ENCODE measurements at regions not wholly inside any gene's neighbourhood (a gene's known extent, or its start where the extent isn't known, plus 50 kb on each side); places are given as distances from the start of the nearest gene placed in this dataset.

DNA sequence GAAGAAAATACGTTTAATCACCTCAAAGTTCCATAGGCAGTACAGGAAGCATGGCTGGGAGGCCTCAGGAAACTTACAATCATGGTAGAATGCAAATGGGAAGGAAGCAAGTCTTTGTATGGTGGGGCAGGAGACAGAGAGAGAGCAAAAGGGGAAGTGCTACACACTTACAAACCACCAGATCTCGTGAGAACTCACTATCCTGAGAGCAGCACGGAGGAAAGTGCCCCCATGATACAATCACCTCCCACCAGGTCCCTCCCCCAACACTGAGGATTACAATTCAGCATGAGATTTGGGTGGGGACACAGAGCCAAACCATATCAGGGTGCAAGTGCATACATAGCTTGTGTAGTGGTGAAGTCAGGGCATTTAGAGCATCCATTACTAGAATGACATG lies 92.3 kb upstream of the ANKRD10 start:
- Mint-ChIP-seq H3K36me3 (no peaks in the 10 kb centered on the region), H3K27ac (peak overlapping the region in 1 of 6 donors; percentile 42)

GRCh38 chr13:111006506-111007031 lies 91.7 kb upstream of the ANKRD10 start:
- H3K27me3 Mint-ChIP-seq (ENCODE audit: low read depth in 3 of 3) = peaks cover 0 to 10% (median 5%) of the 10 kb centered on the region in 3 donors
- DNase-seq = no peak
- no peaks in the 10 kb centered on the region for H3K4me1 Mint-ChIP-seq
- H3K9me3 Mint-ChIP-seq = no peaks in the 10 kb centered on the region
- H3K4me3 Mint-ChIP-seq = no peak overlapping the region
- no peaks in the 10 kb centered on the region for H3K36me3 Mint-ChIP-seq
- no peak overlapping the region for H3K27ac Mint-ChIP-seq

More for the DNA sequence above, 92.3 kb upstream of the ANKRD10 start:
- Mint-ChIP-seq H3K9me3 (no peaks in the 10 kb centered on the region), H3K4me3 (no peak overlapping the region), H3K27me3 (ENCODE audit: low read depth in 3 of 3) (peaks cover 0 to 11% (median 8%) of the 10 kb centered on the region in 3 donors), H3K4me1 (no peaks in the 10 kb centered on the region)
- no peak for DNase-seq

DNA sequence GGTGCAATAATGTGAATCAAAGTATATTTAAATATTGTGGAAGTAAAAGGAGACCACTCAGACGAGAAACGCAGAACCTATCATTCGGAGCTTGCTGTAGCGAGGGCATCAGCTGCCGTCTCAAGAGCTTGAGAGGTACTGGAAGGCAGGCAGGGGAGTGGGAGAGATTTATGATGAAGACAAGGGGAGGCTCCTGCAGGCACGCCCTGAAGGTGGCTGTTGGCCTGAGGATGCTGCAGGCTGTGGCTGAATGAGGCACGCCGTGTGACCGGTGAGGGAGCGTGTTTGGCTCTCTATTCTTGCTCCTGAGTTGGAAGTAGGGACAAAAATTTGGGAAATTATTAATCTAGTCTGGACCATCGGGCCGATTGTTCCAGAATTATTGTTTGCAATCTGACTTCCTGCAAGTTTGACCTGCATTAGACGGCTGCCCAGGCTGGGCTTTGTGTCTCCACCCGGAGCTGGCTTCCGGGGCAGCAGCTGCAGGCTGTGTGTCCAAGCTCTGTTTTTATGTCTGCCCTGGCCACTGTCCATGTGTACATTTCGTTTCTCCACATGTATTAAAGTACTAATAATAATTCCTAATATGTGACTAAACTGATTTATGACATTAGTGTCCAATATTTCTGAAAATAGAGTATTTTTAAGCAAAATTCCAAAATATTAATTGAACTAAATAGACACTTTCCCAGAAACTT lies 91.1 kb upstream of the ANKRD10 start:
- Mint-ChIP-seq H3K27me3 (ENCODE audit: low read depth in 3 of 3) (peaks cover 0 to 8% (median 4%) of the 10 kb centered on the region in 3 donors), H3K27ac (no peak overlapping the region), H3K9me3 (no peaks in the 10 kb centered on the region), H3K36me3 (no peaks in the 10 kb centered on the region), H3K4me1 (no peaks in the 10 kb centered on the region), H3K4me3 (no peak overlapping the region)
- no peak for DNase-seq

DNA sequence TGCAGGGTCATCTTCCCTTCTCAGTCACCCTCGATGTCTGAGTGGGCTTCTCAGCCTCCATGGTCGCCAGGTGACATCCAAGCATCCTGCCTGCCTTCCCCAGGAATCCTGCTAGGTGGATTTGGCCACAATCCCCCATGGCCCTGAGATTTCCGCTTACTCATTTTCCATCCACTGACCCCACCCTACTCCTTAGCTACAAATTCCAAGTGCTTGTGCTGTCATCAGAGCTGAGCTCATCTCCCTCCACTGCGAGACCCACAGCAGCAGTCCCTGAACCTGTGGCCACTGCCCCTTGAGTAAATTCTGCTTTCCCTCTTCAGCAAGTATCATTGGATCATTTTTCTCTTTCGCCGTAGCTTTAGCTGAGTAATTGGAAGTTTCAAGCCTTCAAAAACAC lies 90.5 kb upstream of the ANKRD10 start:
- H3K9me3 Mint-ChIP-seq = no peaks in the 10 kb centered on the region
- DNase-seq = no peak
- H3K27me3 Mint-ChIP-seq (ENCODE audit: low read depth in 3 of 3) = peaks cover 0 to 8% (median 4%) of the 10 kb centered on the region in 3 donors
- no peaks in the 10 kb centered on the region for H3K36me3 Mint-ChIP-seq
- no peak overlapping the region for H3K4me3 Mint-ChIP-seq
- H3K27ac Mint-ChIP-seq = no peak overlapping the region
- H3K4me1 Mint-ChIP-seq = no peaks in the 10 kb centered on the region

GRCh38 chr13:111004444-111004843 lies 89.6 kb upstream of the ANKRD10 start:
- no peak for DNase-seq
- H3K9me3 Mint-ChIP-seq = no peaks in the 10 kb centered on the region
- peaks cover 0 to 5% (median 4%) of the 10 kb centered on the region in 3 donors for H3K27me3 Mint-ChIP-seq (ENCODE audit: low read depth in 3 of 3)
- H3K27ac Mint-ChIP-seq = no peak overlapping the region
- H3K4me3 Mint-ChIP-seq = no peak overlapping the region
- H3K4me1 Mint-ChIP-seq = no peaks in the 10 kb centered on the region
- no peaks in the 10 kb centered on the region for H3K36me3 Mint-ChIP-seq

DNA sequence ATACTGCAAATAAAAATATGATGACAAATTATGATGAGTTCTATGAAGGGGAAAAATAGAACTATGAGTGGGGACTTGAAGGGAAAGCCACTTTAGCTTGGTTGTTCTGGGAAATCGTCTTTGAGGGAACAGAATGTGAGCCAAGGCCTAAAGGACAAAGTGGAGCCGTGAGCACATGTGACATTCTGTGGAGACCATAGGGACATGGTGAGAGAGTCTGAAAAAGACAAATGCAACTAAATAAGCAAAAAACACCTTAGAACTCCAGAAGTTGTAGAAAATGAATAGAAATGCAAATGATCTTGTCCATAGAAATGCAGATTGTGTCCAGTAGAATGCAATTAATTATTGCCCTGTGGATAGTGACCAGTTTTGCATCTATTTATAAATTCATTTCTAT lies 86.8 kb upstream of the ANKRD10 start:
- Mint-ChIP-seq H3K27ac (no peak overlapping the region), H3K9me3 (no peaks in the 10 kb centered on the region), H3K4me1 (no peaks in the 10 kb centered on the region), H3K27me3 (ENCODE audit: low read depth in 3 of 3) (peaks cover 1 to 11% (median 2%) of the 10 kb centered on the region in 3 donors), H3K4me3 (no peak overlapping the region), H3K36me3 (no peaks in the 10 kb centered on the region)
- no peak for DNase-seq

DNA sequence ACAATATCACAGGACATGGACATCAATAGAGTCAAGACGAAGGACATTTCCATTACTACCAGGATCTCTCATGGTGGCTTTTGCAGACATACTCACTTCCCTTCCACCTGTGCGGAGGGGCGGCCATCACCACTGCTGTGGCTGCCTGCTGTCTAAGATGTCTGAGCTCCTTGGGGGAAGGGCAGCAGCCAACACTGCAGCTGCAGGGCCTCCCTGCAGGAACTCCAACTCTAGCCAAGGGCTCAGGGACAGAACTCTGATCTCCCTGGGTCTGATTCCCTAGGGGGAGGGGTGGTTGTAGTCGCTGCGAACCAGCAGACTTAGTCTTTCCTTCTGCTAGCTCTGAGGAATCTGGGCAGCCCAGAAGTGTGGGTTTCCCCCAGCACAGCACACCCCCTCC lies 78.9 kb upstream of the ANKRD10 start:
- no peak overlapping the region for H3K27ac Mint-ChIP-seq
- H3K36me3 Mint-ChIP-seq = no peaks in the 10 kb centered on the region
- DNase-seq = no peak
- H3K27me3 Mint-ChIP-seq (ENCODE audit: low read depth in 3 of 3) = peaks cover 3 to 10% (median 3%) of the 10 kb centered on the region in 3 donors
- H3K4me1 Mint-ChIP-seq = no peaks in the 10 kb centered on the region
- peaks cover 0 to 1% (median 0%) of the 10 kb centered on the region in 6 donors for H3K9me3 Mint-ChIP-seq
- H3K4me3 Mint-ChIP-seq = no peak overlapping the region

DNA sequence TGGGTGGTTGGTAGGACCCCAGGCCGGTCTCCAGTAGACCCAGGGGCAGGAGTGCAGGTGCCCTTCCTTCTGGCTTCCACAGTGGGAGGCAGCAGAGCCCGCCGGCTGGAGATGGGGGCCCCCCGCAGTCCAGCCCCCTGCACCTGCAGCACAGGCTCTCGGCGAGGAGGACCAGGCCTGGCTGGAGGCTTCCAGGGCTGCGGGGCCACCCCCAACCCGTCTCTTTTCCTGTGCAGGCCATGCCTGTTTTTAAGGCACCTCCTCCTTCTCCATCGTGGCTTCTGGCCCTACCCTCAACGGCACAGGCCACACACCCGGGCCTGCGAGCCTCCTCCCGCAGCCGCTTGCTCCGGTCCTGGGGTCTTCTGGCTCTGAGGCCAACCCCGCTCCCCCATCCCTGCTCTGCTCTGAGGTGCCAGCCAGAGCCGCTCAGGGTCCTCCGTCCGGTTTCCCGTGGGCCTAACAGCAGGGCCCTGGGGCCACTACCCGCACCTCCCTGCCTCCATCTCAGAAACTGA lies 77.2 kb upstream of the ANKRD10 start:
- no peaks in the 10 kb centered on the region for H3K36me3 Mint-ChIP-seq
- H3K4me1 Mint-ChIP-seq = no peaks in the 10 kb centered on the region
- H3K9me3 Mint-ChIP-seq = peaks cover 0 to 3% (median 0%) of the 10 kb centered on the region in 6 donors
- H3K27me3 Mint-ChIP-seq (ENCODE audit: low read depth in 3 of 3) = peaks cover 3 to 6% (median 3%) of the 10 kb centered on the region in 3 donors
- no peak overlapping the region for H3K4me3 Mint-ChIP-seq
- H3K27ac Mint-ChIP-seq = no peak overlapping the region
- DNase-seq = no peak

DNA sequence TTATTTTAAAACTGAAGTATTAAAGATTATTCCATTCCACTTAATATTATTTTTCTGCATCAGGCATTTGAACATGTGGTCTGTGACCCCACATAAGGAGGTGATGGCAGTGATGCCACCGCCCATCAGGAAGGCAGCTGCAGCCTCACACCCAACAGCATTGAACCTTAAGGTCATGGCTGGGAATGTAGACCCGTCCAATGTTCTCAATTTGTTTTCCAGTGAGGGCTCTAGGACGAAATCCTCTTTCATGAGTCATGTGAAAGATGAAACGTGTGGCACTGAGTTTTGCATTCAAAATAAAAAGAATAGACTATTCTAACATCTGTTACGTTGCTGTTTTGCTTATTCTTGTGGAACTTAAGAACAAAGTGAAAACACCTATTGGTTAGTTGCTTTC lies 74.5 kb upstream of the ANKRD10 start:
- H3K27ac Mint-ChIP-seq = no peak overlapping the region
- no peak for DNase-seq
- H3K27me3 Mint-ChIP-seq (ENCODE audit: low read depth in 3 of 3) = peaks cover 0 to 13% (median 0%) of the 10 kb centered on the region in 3 donors
- H3K9me3 Mint-ChIP-seq = peaks cover 0 to 2% (median 0%) of the 10 kb centered on the region in 6 donors
- H3K4me1 Mint-ChIP-seq = no peaks in the 10 kb centered on the region
- H3K4me3 Mint-ChIP-seq = no peak overlapping the region
- no peaks in the 10 kb centered on the region for H3K36me3 Mint-ChIP-seq

GRCh38 chr13:110985541-110985940 lies 70.7 kb upstream of the ANKRD10 start:
- Mint-ChIP-seq H3K4me3 (no peak overlapping the region), H3K27ac (no peak overlapping the region), H3K27me3 (ENCODE audit: low read depth in 3 of 3) (peaks cover 0 to 17% (median 0%) of the 10 kb centered on the region in 3 donors), H3K36me3 (no peaks in the 10 kb centered on the region), H3K4me1 (no peaks in the 10 kb centered on the region), H3K9me3 (peaks cover 0 to 2% (median 0%) of the 10 kb centered on the region in 6 donors)
- DNase-seq = no peak

DNA sequence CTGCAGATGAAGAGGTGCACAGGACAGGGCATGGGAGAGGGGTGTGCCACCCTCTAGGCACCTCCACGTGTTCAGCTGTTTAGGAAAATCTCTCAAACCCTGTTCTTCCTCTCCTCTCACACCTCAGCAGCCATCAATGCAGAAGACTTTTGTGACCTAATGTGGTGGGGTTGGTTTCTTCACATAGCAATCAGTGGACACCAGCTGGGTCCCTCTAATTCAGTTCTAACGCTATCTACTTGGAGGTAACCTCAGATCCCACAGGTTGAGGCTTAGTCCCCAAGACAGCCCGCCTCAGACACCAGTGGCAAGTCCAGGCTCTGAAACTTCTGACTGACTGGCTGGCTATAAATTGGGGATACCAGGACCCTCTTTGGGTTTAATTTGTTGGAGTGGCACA lies 69.9 kb upstream of the ANKRD10 start:
- no peaks in the 10 kb centered on the region for H3K36me3 Mint-ChIP-seq
- H3K27ac Mint-ChIP-seq = no peak overlapping the region
- no peak for DNase-seq
- no peak overlapping the region for H3K4me3 Mint-ChIP-seq
- peaks cover 0 to 17% (median 0%) of the 10 kb centered on the region in 3 donors for H3K27me3 Mint-ChIP-seq (ENCODE audit: low read depth in 3 of 3)
- no peaks in the 10 kb centered on the region for H3K4me1 Mint-ChIP-seq
- H3K9me3 Mint-ChIP-seq = peaks cover 0 to 2% (median 0%) of the 10 kb centered on the region in 6 donors

GRCh38 chr13:110984381-110984780 lies 69.5 kb upstream of the ANKRD10 start:
- Mint-ChIP-seq H3K9me3 (peaks cover 0 to 2% (median 0%) of the 10 kb centered on the region in 6 donors), H3K4me3 (no peak overlapping the region), H3K36me3 (no peaks in the 10 kb centered on the region), H3K27ac (no peak overlapping the region), H3K4me1 (no peaks in the 10 kb centered on the region), H3K27me3 (ENCODE audit: low read depth in 3 of 3) (peaks cover 0 to 17% (median 0%) of the 10 kb centered on the region in 3 donors)
- no peak for DNase-seq

DNA sequence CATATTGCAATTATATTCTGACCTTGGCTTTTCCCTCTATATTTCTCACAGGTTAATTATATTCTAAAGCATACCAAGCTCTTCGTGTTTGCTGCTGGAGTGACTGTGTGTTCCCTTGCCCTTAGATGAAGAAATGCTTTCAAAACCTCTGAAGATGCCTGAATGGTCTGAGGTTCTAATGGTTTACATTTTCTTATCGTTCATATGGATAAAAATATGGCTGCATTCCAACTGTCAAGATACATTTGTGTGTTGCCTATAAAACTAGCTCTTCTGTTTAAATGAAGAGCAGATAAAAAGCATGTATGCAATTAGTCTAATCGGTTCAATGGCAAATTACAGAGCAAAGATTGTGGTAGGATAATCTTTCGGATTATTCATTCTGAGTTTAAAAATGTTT lies 68.4 kb upstream of the ANKRD10 start:
- peaks cover under 1 to 17% (median 2%) of the 10 kb centered on the region in 3 donors for H3K27me3 Mint-ChIP-seq (ENCODE audit: low read depth in 3 of 3)
- H3K36me3 Mint-ChIP-seq = no peaks in the 10 kb centered on the region
- DNase-seq = no peak
- no peak overlapping the region for H3K4me3 Mint-ChIP-seq
- peaks cover 0 to 2% (median 0%) of the 10 kb centered on the region in 6 donors for H3K9me3 Mint-ChIP-seq
- no peak overlapping the region for H3K27ac Mint-ChIP-seq
- no peaks in the 10 kb centered on the region for H3K4me1 Mint-ChIP-seq

DNA sequence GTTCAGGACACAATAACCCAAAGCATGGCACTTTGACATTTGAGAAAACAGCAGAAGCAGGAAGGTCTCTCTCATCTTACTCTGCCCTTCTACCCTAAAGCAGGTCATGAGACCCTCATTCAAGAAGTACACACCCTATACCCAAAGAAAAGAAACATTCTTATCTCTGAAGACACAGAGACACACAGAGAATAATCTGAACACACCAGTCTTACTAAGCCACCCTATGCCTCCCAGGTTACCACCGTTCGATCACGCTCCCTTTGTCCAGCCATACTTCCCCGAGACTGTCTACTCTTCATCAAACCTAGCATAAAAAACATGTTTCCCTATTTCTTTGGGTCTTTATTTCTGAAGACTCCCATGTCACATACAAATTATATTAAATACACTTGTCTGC lies 66.5 kb upstream of the ANKRD10 start:
- H3K4me3 Mint-ChIP-seq = no peak overlapping the region
- H3K4me1 Mint-ChIP-seq = no peaks in the 10 kb centered on the region
- H3K27me3 Mint-ChIP-seq (ENCODE audit: low read depth in 3 of 3) = peaks cover 4 to 18% (median 4%) of the 10 kb centered on the region in 3 donors
- peaks cover 0 to 2% (median 0%) of the 10 kb centered on the region in 6 donors for H3K9me3 Mint-ChIP-seq
- no peaks in the 10 kb centered on the region for H3K36me3 Mint-ChIP-seq
- H3K27ac Mint-ChIP-seq = no peak overlapping the region
- DNase-seq = no peak
